NCI-H774 (cell line): ENCODE measurements at regions not wholly inside any gene's neighbourhood (a gene's known extent, or its start where the extent isn't known, plus 50 kb on each side); places are given as distances from the start of the nearest gene placed in this dataset.

Experiments used
- DNase-seq: peaks from one replicate; lab custom pipeline; 2025; lab: John Stamatoyannopoulos, UW

DNA sequence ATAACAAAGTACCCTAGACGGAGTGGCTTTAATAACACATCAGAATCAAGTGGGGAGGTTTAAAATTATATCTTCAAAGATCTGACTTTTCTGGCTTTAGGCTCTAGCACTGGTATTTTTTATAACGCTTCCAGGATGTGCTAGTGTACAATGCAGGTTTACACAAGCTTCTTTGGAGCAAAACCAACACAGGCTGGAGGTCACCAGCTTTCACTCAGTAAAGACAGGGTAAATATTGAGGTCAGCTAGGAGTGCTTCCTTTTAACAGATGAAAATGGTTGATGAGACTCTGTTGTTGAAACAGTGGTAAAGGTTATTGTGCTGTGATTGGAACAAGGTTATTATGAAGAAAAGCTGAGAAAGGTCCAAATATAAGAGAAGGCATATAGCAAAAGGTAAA is 414.2 kb downstream of the TAF11L14 start:
- DNase-seq, result peak; percentile 83

DNA sequence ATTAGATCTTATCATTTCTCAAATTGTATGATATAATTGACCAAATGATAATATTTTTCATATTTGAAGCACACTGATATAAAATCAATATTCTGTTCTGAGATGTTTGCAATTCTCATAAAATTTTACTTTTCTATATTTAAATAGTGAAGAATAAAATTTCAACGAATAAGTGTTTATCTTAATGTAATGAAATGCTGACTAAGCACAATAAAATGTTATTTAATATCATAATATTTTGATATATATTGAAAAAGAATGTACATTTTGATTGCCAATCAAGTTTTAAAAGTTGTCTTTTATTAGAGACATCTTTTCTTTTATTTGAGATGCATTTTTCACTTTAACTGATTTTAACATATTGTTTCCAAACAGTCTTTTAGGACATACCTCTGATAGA is 416.1 kb downstream of the TAF11L14 start:
- DNase-seq, result no peak

DNA sequence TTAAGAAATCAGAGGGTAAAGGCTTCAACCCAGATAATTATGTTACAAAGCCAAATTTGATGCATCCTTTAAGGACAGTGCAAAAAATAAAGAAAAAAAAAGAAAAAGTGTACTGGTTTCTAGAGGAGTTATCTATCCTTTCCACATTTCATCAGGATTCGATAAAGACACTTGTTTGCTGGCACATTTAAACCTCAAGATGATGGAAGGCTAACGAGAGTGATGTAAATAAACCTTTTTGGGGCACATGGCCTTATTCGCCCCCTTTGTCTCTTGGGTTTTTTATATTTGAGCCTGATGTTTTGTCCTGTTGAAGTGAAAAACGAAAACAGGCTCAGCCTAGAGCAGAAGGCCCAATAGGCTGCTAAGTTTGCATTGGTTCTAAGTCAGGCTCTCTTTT is 416.5 kb downstream of the TAF11L14 start:
- DNase-seq, result no peak

DNA sequence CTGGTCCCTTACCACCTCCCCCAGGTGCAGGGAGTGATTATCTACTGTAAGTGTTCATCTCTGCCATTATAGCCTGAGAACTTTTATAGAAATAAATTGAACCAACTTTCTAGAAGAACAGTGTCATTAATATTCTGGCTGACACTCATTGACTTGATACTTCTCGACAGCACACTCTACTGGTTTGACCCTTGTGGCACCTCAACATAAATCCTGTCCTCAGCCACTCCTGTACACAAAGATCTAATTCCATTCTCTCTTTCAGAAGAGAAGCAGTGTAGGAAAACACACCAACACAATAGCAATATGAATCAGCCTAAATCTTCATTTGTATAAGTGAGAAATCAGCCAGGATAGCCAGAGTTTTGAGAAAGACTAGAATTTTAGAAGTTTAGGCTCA is 417.7 kb downstream of the TAF11L14 start:
- no peak for DNase-seq

DNA sequence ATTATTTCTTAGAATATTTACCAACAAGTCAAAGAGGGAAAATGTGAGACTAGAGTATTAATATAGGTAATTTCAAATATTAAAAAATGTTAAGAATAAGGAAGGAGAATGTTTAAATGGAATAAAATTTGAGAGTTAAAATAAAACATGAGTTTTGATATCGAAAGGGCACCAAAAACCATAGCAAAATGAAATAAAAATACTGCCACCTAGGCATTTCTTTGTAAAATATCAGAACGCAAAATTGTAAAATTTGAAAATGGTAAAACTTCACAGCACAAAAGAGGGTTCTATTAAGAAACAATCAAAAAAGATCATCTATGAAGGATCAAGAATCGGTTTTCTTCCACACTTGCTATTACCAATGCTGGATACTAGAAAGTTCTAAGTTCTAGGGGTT is 418.3 kb downstream of the TAF11L14 start:
- no peak for DNase-seq

DNA sequence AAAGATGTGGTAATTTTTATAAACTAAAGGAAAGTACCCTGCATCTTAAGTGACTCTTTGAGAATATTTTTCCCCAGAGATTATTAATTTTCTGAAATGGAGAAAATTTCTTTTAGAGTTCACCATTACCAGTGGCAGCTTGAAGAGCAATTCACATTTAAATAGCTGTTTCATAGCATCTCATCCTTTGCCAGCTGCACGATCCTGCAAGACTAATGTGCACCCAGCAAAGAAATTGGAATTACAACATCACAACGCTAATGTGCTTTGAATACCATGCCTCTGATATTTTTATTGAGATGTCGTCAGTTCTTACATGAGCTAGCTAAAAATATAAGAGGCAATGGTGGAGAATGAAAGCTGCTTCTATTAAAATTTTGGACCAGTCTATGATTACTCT is 423.5 kb downstream of the TAF11L14 start:
- no peak for DNase-seq

DNA sequence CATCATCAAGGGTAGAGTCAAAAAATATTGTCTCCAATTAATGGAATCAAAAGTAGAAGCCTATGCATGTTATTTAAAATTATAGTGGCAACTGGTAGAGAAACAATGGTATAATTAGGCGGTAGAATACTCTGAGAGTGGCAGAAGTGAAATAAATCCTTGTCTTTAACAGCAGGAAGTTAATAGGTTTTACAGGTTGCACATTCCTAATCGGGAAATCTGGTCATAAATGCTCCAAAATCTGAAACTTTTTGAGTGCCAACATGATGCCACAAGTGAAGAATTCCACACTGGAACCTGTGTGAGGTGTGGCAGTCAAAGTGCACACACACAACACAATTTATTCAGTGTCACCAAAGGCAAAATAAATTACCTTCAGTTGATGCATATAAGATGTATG is 433.4 kb downstream of the TAF11L14 start:
- DNase-seq, result no peak

DNA sequence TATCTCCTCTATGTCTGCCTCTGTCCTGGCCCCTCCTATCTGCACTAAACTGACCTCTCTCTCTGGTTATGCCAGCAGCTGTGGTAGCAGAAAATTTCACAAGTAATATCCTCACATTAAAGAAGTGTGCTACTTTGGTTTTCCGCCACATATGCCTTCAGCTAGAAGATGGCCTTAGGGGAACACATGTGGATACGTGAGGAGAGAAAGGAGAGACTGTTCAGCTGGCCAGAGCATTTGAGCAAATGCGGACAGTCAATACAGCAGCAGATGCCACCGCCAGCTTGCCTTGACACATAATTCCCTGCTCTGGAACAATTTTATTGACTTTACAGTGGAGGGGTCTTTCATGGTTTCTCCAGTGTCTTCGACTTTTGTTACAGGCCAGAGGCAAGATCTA is 434.6 kb downstream of the TAF11L14 start:
- no peak for DNase-seq

DNA sequence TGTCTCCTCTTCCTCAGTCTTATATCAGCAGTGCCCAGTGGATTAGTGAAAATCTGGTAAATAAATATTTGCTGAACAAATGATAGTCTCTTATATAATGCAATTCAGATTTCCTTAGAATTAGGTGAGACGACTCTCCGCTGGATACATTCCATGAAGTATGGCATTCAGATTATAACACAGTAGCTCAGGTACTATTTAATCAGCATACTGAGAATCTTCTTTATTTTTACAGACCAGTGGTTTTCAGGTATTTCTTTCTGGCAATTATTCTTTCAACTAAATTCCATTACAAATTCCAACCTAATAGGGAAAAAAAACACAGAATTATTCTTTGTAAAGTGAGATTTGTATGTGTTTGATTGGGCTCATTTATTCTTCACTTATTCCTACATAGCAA is 435.5 kb downstream of the TAF11L14 start:
- DNase-seq, result no peak

DNA sequence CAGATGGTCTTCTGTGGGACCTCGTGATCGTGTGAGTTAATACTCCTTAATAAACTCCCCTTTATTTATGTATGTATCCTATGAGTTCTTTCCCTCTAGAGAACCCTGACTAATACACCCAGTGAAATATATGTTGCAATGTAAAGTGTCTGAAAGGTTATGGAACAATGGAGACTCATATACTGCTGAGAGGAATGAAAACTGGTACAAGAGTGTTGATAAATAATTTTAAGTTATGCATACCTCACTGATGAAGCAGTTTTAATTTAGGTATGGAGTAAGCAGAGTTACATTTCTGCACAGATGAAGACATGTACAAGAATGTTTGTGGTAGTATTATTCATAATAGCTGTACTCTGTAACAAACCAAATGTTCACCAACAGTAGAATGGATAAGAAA is 438.3 kb downstream of the TAF11L14 start:
- DNase-seq, result no peak

DNA sequence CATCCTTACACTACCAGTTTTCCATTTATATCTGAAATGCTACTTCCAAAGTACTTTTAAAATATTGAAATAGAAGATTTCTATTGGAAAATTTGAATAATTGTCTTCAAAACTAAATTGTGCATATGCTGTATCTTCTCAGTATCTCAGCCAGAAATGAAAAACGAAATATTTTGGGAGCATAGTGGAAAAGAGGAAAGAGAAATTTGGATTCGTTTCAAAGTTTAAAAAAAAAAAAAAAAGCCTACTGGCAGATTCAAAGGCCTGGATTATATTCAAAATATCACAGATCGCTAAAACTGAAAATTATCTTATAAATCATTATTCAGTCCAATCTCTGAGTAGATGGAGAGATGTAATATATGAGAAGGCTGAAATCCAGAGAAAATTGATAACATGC is 440.7 kb downstream of the TAF11L14 start:
- no peak for DNase-seq

DNA sequence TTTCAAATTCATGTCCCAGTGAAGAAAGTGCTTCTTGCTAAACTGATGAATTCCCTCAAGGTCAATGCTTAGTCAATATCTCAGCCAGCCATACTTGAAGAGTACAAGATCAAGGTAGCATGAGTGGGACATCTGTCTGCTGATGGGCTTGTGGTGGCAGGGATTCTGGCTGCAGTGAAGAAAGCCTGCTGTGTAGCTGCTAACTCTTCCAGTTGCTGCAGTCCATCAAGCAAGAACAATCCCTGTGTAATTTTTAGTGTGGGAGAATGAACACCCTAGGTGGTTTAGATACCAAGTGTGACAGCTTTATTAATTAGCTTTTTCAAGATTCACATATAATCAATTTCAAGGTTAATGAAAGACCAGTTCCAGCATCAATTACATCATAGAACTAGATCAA is 443.9 kb downstream of the TAF11L14 start:
- no peak for DNase-seq

DNA sequence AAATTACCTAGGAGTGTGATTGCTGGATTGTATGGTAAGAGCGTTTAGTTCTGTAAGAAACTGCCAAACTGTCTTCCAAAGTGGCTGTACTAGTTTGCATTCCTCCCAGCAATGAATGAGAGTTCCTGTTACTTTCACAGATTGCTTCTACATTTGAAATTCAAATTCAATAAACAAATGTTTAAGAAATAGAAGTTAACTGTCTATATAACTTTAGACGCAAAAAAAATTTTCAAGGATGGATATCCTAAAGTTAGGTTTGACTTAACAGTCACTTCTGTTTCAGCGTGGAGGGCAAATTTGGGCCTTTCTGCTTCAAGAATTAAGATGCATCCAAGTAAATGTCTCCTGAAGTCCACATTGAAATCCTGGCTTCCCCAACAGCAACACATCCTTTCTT is 445.6 kb downstream of the TAF11L14 start:
- DNase-seq, result no peak

DNA sequence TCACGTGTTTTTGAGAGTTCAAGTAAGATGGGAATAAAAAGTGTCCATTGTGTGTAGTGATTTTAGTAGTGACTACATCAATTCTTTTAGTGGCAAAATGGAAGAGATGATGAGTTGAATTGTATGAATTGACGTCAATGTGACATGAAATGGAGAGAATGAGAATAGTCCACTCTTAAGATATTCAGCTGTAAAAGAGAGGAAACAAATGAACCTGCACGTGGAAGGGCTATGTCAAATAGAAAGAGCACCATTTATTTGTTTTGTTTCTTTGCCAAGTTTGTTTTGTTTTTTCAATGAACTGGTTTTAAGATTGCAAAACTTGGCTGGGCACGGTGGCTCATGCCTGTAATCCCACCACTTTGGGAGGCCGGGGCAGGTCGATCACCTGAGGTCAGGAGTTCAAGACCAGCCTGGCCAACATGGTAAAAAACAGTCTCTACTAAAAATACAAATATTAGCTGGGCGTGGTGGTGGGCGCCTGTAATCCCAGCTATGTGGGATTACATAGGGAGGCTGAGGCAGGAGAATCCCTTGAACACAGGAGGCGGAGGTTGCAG is 453.8 kb downstream of the TAF11L14 start:
- DNase-seq, result no peak

DNA sequence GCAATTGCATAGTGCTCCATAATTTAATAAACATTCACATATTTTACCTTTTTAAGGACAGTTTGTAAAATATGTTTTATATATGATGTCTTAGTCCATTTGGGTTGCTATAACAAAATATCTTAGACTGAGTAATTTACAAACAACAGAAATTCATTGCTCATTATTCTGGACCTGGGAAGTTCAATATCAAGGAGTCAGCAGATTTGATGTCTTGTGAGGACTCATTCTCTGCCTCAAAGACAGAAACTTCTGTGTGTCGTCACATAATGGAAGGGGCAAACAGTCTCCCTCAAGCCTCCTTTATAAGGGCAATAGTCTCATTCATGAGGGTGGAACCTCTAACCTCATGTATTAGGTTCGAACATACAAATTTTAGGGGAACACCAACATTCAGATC is 455.9 kb downstream of the TAF11L14 start:
- no peak for DNase-seq

DNA sequence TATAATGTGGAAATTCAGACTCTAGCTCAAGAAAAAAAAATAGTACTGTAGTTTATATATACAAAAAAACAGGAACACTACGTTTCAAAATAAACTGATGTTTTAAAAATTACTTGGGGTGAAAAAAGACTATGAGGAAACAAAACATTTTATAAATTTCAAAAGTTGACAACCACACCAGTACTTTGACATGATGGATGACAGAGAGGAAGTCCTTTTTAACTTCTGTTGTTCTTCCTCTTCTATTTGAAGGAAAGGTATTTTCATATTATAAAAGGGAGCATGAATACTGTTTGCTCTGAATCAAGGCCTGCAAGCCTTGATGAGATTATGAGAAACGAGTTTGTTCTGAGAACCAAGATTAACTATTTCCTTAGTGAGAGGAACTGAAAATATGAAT is 456.9 kb downstream of the TAF11L14 start:
- DNase-seq, result no peak

DNA sequence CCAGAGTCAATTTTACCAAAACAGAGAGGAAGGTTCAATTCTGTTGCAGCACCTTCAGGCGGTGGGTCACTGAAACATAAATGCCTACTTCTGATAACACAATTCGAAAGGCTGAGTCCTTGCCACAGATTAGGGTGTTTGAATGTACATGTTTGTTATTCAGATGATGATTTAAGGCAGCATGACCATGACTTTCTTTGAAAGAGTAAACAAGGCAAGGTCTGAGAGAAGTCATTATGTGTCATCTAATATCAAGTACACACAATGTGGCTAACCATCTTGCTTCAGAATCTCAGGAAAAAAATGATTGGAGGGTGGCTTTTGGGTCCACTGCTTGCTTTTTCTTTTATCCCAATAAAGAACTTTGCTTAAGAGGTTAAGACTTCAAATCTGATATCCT is 457.5 kb downstream of the TAF11L14 start:
- DNase-seq, result no peak

DNA sequence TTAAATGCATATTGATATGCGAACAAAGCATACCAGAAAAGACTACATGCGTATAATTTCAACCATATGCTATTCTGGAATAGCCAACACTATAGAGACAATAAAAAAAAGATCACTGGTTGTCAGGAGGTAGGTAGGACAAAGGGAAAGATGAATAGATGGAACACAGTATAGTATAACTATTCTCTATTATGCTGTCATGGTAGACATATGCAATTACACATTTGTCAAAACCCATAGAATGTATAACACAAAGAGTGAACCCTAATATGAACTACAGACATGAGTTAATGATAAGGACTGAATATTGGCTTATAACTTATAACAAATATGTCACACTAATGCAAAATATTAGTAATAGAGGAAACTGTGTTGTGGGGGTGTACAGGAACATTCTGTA is 460.8 kb downstream of the TAF11L14 start:
- no peak for DNase-seq

DNA sequence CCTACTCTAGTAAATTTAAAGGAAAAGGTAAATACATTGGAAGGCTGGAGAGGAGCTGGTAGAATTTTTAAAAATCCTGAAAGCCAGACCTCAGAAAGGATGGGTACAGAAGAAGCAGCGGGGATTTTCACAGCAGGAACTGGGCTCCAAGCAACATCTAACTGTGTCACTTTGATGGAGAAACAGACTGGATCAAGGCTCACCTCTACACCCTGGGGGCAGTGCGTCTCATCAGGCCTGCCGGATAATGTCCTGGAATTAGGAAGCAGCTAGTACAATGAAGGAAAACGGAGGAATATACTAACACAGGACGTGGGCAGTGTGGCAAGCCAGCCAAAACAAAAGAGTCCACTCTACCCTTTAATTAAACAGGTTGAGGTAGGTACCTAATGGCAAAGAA is 463.6 kb downstream of the TAF11L14 start:
- DNase-seq, result no peak

DNA sequence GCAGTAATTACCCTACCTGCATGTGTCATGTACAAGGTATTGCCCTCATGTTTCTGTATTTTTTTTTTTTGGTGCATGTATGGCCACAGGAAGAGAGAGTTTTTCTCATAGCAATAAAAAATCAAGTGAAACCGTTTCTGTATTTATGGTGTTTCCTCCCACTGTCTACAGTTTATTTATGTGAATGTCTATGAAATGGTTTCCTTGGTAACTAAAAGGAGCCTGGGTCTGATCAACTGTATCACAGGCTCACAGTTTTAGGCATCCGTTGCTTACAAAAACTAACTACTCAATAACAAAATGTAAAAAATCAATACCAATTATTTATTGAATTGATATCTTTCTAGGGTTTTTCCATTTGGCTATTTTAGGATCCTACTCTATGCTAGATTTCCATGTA is 464.4 kb downstream of the TAF11L14 start:
- DNase-seq, result no peak

DNA sequence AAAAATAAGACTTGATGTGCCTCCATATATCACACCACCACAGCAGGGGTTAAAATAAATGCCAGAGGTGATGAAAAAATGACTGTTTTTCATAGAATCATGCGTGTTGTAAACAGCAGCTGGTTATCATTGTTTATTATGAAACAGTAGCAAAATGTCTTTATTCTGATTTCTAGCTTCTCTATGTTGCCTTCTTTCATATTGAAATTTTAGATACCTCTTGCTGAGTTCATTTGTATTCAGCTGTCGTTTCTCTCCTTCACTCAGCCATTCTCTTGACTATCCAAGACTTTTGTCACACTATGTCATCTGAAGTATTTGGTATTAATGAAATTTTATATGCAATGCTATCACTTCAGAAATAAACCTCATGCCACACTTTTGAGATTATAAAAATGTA is 465.0 kb downstream of the TAF11L14 start:
- DNase-seq, result no peak

DNA sequence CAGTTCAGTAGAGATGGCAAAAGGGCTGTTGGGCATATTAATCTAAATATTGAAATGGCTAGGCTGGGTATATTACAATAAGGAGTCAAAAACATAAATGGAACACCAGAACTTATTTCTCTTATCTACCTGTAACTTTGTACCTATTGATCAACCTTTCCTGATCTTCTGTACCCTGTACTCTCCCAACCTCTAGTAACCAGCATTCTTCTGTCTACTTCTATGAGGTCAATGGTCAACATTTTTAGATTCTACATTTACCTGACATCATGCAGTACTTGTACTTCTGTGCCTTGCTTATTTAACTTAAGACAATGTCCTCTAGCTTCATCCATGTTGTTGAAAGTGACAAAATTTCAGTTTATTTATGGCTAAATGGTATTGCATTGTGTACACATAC is 467.3 kb downstream of the TAF11L14 start:
- DNase-seq, result no peak

DNA sequence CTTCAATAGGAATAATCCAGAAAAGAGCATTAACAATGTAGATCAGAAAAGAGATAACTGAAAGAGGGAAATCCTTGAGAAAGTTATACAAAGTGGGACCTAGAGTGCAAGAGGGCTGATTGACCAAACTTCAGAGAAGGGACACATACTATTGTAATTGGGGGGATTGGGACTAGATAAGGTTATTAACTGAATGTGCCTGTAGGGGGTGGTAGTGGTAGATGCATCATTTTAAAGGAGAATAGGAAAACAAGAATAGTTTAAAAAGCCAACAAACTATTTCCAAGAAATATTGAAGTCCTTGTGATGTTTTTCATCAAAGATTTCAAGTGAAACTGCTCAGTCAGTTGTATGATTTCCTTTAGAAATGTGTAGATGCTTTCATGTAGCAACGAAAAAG is 468.5 kb downstream of the TAF11L14 start:
- no peak for DNase-seq

DNA sequence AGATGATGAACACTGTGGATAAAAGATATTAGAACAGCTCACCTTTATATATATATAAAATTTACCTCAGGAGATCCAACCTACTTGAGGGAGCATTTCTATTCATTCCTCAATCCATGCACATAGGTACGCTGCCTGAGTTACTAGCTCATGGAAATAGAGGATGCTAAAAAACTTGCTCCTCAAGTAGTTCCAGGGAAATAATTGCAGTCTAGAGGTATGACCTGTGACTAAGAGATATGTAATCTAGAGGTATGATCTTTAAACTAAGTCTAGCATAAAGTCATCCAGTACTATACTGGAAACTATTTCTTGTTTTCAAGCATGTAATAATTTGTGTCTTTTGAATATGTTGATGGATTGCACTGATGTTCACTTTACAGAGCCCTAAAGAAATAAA is 471.2 kb downstream of the TAF11L14 start:
- DNase-seq, result no peak

DNA sequence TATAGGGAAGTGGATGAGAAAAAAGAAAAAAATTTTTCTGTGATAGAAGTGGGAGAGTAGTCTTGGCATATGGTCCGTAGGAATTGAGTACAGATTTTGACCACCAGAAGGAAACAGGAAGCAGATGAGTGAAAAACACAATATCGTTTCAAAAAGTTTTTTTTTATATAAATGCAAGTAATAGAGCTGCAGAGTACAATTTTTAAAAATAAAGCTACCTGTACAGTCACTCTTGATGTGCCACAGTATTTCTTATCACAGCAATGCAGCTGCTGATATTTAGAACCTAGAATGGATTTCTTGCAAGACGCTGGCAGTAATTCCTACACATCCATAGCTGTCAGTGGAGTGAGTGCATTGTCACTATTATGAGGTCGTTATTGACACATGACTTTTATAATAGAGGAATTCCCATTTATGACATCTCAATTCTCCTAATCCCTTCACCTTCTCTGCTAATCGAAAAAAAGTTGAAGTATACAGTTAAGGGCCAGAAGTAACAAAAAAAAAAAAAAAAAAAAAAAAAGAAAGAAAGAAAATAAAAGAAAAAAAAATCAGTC is 477.7 kb downstream of the TAF11L14 start:
- DNase-seq, result no peak
